ENCODE measurements at regions not wholly inside any gene's neighbourhood (a gene's known extent, or its start where the extent isn't known, plus 50 kb on each side); places are given as distances from the start of the nearest gene placed in this dataset.

- Histone ChIP-seq H3K27me3 (no peaks in the 10 kb centered on the region), H3K9me3 (no peaks in the 10 kb centered on the region), H3K4me1 (peaks cover 30% of the 10 kb centered on the region), H3K36me3 (peaks cover 8% of the 10 kb centered on the region), H3K4me3 (ENCODE audit: low read depth, low read length) (no peak overlapping the region)
- no peak for TF ChIP-seq CTCF (IDR thresholded peaks at IDR 0.05; ENCODE audit: low read depth, low read length)
- no peak for DNase-seq
Observed at GRCh38 chr3:72434296-72434695, 413.9 kb downstream of the SHQ1 start.

GRCh38 chr3:72432246-72432645, 416.0 kb downstream of the SHQ1 start:
- no peaks in the 10 kb centered on the region for H3K9me3 ChIP-seq
- H3K4me1 ChIP-seq: peaks cover 29% of the 10 kb centered on the region
- no peak for DNase-seq
- no peaks in the 10 kb centered on the region; the same call in none of the 2 replicates for H3K36me3 ChIP-seq
- TF ChIP-seq CTCF (IDR thresholded peaks at IDR 0.05; ENCODE audit: low read depth, low read length): no peak
- no peak overlapping the region for H3K4me3 ChIP-seq (ENCODE audit: low read depth, low read length)
- no peaks in the 10 kb centered on the region for H3K27me3 ChIP-seq

- H3K4me1 ChIP-seq: peaks cover 43% of the 10 kb centered on the region
- no peak for TF ChIP-seq CTCF (IDR thresholded peaks at IDR 0.05; ENCODE audit: low read depth, low read length)
- H3K9me3 ChIP-seq: no peaks in the 10 kb centered on the region
- no peaks in the 10 kb centered on the region for H3K27me3 ChIP-seq
- no peak overlapping the region for H3K4me3 ChIP-seq (ENCODE audit: low read depth, low read length)
- no peaks in the 10 kb centered on the region; the same call in 1 of the 2 replicates for H3K36me3 ChIP-seq
- no peak for DNase-seq
Observed at GRCh38 chr3:72429589-72430353, 418.5 kb downstream of the SHQ1 start.

- Histone ChIP-seq H3K36me3 (no peaks in the 10 kb centered on the region; the same call in 1 of the 2 replicates), H3K4me1 (peaks cover 43% of the 10 kb centered on the region), H3K27me3 (no peaks in the 10 kb centered on the region), H3K9me3 (no peaks in the 10 kb centered on the region), H3K4me3 (ENCODE audit: low read depth, low read length) (no peak overlapping the region)
- TF ChIP-seq CTCF (IDR thresholded peaks at IDR 0.05; ENCODE audit: low read depth, low read length): no peak
- no peak for DNase-seq
Observed at GRCh38 chr3:72428803-72429202, 419.4 kb downstream of the SHQ1 start.

GRCh38 chr3:72427624-72428023, 420.6 kb downstream of the SHQ1 start:
- Histone ChIP-seq H3K4me3 (ENCODE audit: low read depth, low read length) (no peak overlapping the region), H3K4me1 (peaks cover 38% of the 10 kb centered on the region), H3K27me3 (no peaks in the 10 kb centered on the region), H3K9me3 (no peaks in the 10 kb centered on the region), H3K36me3 (no peaks in the 10 kb centered on the region; the same call in 1 of the 2 replicates)
- DNase-seq: no peak
- no peak for TF ChIP-seq CTCF (IDR thresholded peaks at IDR 0.05; ENCODE audit: low read depth, low read length)

- Histone ChIP-seq H3K9me3 (no peaks in the 10 kb centered on the region), H3K36me3 (no peaks in the 10 kb centered on the region; the same call in 1 of the 2 replicates), H3K4me1 (peaks cover 33% of the 10 kb centered on the region), H3K4me3 (ENCODE audit: low read depth, low read length) (no peak overlapping the region), H3K27me3 (no peaks in the 10 kb centered on the region)
- DNase-seq: no peak
- TF ChIP-seq CTCF (IDR thresholded peaks at IDR 0.05; ENCODE audit: low read depth, low read length): no peak
Observed at GRCh38 chr3:72426618-72427397, 421.4 kb downstream of the SHQ1 start.

All from BE2C (cell line).